BJ (cell line): ENCODE measurements at regions not wholly inside any gene's neighbourhood (a gene's known extent, or its start where the extent isn't known, plus 50 kb on each side); places are given as distances from the start of the nearest gene placed in this dataset.

Experiments
- CTCF ChIA-PET: fragments of 350-600 bp; formaldehyde crosslinking; extraction: SDS; loops from one replicate; lab custom pipeline; 2021; ENCODE audit warnings: antibody characterized with exemption, inconsistent platforms; lab: Yijun Ruan, JAX
- POLR2A ChIA-PET: fragments of 300-600 bp; sonication (Branson Sonifier 250); formaldehyde crosslinking; extraction: SDS; loops from one replicate; lab custom pipeline; 2021; ENCODE audit warnings: antibody characterized with exemption; lab: Charles Lee
- DNase-seq: peaks from one replicate; pipeline ENCODE4 v3.0.0-alpha.2; 2011; ENCODE audit warnings: low read depth
- H3K27me3 ChIP-seq: 2 replicates; pipeline ENCODE4 v1.6.0; 2011; ENCODE audit warnings: low read length; ENCODE audit not compliant: control insufficient read depth, insufficient read depth
- H3K36me3 ChIP-seq: 2 replicates; pipeline ENCODE4 v1.5.1; 2011; ENCODE audit warnings: low read length; ENCODE audit not compliant: control insufficient read depth, insufficient read depth
- H3K4me3 ChIP-seq: 2 replicates; pipeline ENCODE4 v1.5.1; 2011; ENCODE audit warnings: low read depth, mild to moderate bottlenecking, control low read depth, low read length
- CTCF ChIP-seq: IDR thresholded peaks from 2 replicates; pipeline ENCODE4 v1.5.1; 2011; ENCODE audit warnings: low read depth, mild to moderate bottlenecking, control low read depth, inconsistent platforms, low read length, moderate library complexity; ENCODE audit not compliant: insufficient read depth

GRCh38 chr6:92593201-92593600, 826.2 kb downstream of the EPHA7 start:
- Histone ChIP-seq H3K4me3 (no peak overlapping the region), H3K27me3 (no peaks in the 10 kb centered on the region), H3K36me3 (no peaks in the 10 kb centered on the region)
- no peak for TF ChIP-seq CTCF
- no peak for DNase-seq
- ChIA-PET POLR2A (no interaction called here), CTCF (no interaction called here)

GRCh38 chr6:92589996-92590395, 829.4 kb downstream of the EPHA7 start:
- no peak for DNase-seq
- no peak for TF ChIP-seq CTCF
- ChIA-PET POLR2A (no interaction called here), CTCF (no interaction called here)
- Histone ChIP-seq H3K36me3 (no peaks in the 10 kb centered on the region), H3K4me3 (no peak overlapping the region), H3K27me3 (no peaks in the 10 kb centered on the region)

DNA sequence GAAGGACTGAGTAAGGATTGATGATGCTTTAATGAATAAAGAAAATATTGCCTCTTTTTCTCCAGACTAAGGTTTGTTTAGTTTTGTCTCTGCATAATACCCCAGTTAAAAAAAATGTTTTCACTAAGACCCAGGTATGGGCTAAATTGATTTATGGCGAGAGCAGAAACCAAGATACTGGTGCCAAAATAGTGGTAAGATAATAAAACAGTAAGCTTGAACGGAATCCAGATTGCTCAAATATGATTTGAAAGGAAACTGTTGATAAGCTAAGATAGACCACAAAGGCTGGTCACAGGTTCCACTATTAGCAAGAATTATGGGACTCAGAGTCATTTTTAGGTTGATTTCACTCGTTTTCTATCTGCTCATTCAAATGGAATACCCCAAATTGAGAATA, 831.2 kb downstream of the EPHA7 start:
- Histone ChIP-seq H3K27me3 (no peaks in the 10 kb centered on the region), H3K4me3 (no peak overlapping the region), H3K36me3 (no peaks in the 10 kb centered on the region)
- no peak for TF ChIP-seq CTCF
- ChIA-PET CTCF (no interaction called here), POLR2A (no interaction called here)
- DNase-seq: no peak

GRCh38 chr6:92587525-92587924, 831.8 kb downstream of the EPHA7 start:
- CTCF ChIA-PET: no interaction called here
- no peak for TF ChIP-seq CTCF
- POLR2A ChIA-PET: no interaction called here
- no peaks in the 10 kb centered on the region for H3K36me3 ChIP-seq
- no peaks in the 10 kb centered on the region for H3K27me3 ChIP-seq
- no peak for DNase-seq
- H3K4me3 ChIP-seq: no peak overlapping the region

DNA sequence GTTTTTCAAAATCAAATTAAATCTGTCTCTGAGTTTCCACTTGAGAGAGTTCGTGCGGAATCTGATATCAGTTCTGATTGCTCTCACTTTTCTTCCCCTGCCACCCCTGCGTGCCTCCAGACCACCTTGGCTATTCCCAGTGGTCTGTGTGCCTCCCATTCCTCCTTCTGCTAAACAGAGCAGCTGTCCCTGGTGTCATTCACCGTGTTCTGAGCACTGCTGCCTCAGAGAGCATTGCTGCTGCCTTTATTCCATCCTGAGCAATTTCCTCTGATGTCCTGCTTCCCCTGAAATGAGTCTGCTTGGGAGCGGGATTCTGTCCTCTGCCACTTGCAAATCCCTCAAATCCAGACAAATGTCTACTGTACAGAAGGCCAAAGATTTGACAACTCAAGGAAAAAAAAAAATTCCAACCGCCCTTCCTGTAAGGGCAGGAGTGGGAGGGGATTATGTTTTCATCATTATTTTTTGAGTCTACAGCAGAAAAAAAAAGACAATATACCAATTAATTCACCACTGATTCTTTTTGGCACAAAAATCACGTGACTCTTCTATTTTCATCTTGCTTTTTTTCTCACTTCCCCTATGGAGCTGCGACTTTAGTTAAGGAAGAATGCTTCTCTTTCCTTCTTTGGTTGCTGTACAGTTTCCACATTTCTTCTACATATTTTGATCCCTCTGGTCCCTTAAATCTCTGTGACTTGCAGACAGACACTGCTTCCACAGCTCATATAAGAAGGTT, 833.0 kb downstream of the EPHA7 start:
- DNase-seq: no peak
- POLR2A ChIA-PET: no interaction called here
- Histone ChIP-seq H3K36me3 (no peaks in the 10 kb centered on the region), H3K4me3 (no peak overlapping the region), H3K27me3 (no peaks in the 10 kb centered on the region)
- no peak for TF ChIP-seq CTCF
- CTCF ChIA-PET: no interaction called here
